ENCODE measurements at regions not wholly inside any gene's neighbourhood (a gene's known extent, or its start where the extent isn't known, plus 50 kb on each side); places are given as distances from the start of the nearest gene placed in this dataset.

DNA sequence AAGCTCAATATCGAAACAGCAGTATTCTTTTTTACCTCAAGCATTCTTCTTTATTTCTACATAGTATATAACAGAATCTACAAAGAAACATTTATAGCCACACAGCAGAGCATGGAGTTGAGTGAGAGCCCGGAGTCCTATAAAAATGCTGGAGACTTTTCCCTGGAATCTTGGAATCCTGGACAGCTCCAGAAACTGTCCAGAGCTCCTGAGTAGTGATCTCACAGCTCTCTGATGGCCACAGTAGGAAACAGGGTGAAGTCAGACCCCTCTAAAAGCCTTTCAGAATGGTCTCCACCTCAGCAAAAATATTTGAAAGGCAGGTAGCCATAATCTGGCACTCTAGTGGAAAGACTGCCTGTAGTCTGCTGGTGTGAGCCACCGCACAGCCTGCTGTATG, 149.3 kb upstream of the STXBP5 start (continued):
- TF ChIP-seq, protein P1, sequence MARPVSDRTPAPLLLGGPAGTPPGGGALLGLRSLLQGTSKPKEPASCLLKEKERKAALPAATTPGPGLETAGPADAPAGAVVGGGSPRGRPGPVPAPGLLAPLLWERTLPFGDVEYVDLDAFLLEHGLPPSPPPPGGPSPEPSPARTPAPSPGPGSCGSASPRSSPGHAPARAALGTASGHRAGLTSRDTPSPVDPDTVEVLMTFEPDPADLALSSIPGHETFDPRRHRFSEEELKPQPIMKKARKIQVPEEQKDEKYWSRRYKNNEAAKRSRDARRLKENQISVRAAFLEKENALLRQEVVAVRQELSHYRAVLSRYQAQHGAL (CRISPR knock-in tag; IDR thresholded peaks at IDR 0.05; ENCODE audit: not compliant biosample characterization), result no peak
- no peak for TF ChIP-seq ZNF30 (CRISPR knock-in tag; IDR thresholded peaks at IDR 0.05)
- no peak for TF ChIP-seq ZNF510 (CRISPR knock-in tag; IDR thresholded peaks at IDR 0.05; ENCODE audit: low read depth)
- no peak for TF ChIP-seq ZNF484 (CRISPR knock-in tag; IDR thresholded peaks at IDR 0.05; ENCODE audit: borderline replicate concordance, low read depth)
- no peak for TF ChIP-seq SNRNP70 (IDR thresholded peaks at IDR 0.05; ENCODE audit: low read depth, low read length)
- TF ChIP-seq ZNF788 (CRISPR knock-in tag; IDR thresholded peaks at IDR 0.05; ENCODE audit: borderline replicate concordance), result no peak
- TF ChIP-seq ZNF430 (CRISPR knock-in tag; IDR thresholded peaks at IDR 0.05), result no peak

DNA sequence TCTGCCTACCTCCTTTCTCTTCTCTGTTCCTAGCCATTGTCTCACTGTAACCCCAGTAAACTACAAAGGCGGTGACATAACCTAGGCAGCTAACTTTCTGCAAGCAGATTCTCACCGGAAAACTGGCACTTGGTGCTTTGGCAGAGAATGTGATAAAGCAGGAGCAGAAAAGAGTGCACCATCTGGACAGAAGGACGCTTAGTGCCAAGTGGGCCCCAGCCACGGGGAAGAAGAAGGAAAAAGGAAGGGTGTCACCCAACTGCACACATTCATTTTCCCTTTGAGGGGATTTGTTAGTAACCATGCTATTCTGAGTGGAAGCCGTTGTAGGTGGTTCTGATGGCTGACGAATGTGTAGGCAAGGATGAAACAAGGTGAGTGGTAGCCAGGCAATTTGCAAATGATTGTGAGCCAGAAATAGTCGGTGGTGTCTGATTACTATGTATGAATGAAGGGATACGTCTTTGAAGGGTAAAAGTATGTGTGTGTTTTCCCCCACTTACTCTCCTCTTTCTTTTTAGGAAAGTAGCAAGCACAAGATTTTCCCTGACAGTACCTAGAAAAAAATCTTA, 148.3 kb upstream of the STXBP5 start:
- no peak for FAIRE-seq
- H3K9ac ChIP-seq (ENCODE audit: insufficient read depth, low read depth, low read length), result no peak overlapping the region
- BruUV-seq (replicated peaks), result no TSS peak
- H3K9me3 ChIP-seq (ENCODE audit: low read length), result no peaks in the 10 kb centered on the region
- no peaks in the 10 kb centered on the region for H4K20me1 ChIP-seq (ENCODE audit: insufficient read depth, low read length)
- POLR2A ChIA-PET, result no interaction called here
- WGBS (ENCODE audit: low lambda C conversion rate), result 28% methylated on average over 8 of the region's 8 CpGs
- no peak for ATAC-seq
- DNase-seq (ENCODE audit: low spot score), result no peak
- no peak overlapping the region for H3K27ac ChIP-seq (ENCODE audit: extremely low read length, insufficient read depth, low read length)
- H2AFZ ChIP-seq (ENCODE audit: low read length), result no peak overlapping the region
- CTCF ChIA-PET (ENCODE audit: low intra/inter-chr PET ratio, low total read pairs), result no interaction called here
- H3K36me3 ChIP-seq (replicated peaks in 1 of 2; ENCODE audit: control insufficient read depth in 1 of 2, insufficient read depth in 2 of 2, low read length in 2 of 2), result no peaks in the 10 kb centered on the region
- no peaks in the 10 kb centered on the region for H3K79me2 ChIP-seq (ENCODE audit: insufficient read depth, low read length)
- no peak overlapping the region for H3K4me2 ChIP-seq (ENCODE audit: low read depth, low read length)
- H3K4me3 ChIP-seq (replicated peaks in 1 of 3; ENCODE audit: insufficient read depth in 1 of 3, low read depth in 2 of 3, low read length in 3 of 3), result no peak overlapping the region
- in situ Hi-C loops (cut with HindIII; ENCODE audit: extremely low pct_ligation_motif_present, low pct_unique_long_range_greater_than_20kb) (no loop called here), intact Hi-C loops (cut with micrococcal nuclease; ENCODE audit: unreplicated experiment) (no loop called here)
- H3K27me3 ChIP-seq (ENCODE audit: control insufficient read depth in 1 of 2, insufficient read depth in 2 of 2, low read length in 2 of 2), result no peaks in the 10 kb centered on the region
- peaks cover 35% of the 10 kb centered on the region for H3K4me1 ChIP-seq (ENCODE audit: insufficient read depth, low read length)
- TF ChIP-seq ZNF816 (CRISPR knock-in tag; IDR thresholded peaks at IDR 0.05; ENCODE audit: borderline replicate concordance) (no peak), ZNF484 (CRISPR knock-in tag; IDR thresholded peaks at IDR 0.05; ENCODE audit: borderline replicate concordance, low read depth) (no peak), ZNF232 (CRISPR knock-in tag; IDR thresholded peaks at IDR 0.05; ENCODE audit: borderline replicate concordance) (no peak), XRCC5 (optimal IDR thresholded peaks at IDR 0.05; ENCODE audit: low read length) (no peak), FLYWCH1 (CRISPR knock-in tag; IDR thresholded peaks at IDR 0.05) (no peak)
- TF ChIP-seq, protein P2, sequence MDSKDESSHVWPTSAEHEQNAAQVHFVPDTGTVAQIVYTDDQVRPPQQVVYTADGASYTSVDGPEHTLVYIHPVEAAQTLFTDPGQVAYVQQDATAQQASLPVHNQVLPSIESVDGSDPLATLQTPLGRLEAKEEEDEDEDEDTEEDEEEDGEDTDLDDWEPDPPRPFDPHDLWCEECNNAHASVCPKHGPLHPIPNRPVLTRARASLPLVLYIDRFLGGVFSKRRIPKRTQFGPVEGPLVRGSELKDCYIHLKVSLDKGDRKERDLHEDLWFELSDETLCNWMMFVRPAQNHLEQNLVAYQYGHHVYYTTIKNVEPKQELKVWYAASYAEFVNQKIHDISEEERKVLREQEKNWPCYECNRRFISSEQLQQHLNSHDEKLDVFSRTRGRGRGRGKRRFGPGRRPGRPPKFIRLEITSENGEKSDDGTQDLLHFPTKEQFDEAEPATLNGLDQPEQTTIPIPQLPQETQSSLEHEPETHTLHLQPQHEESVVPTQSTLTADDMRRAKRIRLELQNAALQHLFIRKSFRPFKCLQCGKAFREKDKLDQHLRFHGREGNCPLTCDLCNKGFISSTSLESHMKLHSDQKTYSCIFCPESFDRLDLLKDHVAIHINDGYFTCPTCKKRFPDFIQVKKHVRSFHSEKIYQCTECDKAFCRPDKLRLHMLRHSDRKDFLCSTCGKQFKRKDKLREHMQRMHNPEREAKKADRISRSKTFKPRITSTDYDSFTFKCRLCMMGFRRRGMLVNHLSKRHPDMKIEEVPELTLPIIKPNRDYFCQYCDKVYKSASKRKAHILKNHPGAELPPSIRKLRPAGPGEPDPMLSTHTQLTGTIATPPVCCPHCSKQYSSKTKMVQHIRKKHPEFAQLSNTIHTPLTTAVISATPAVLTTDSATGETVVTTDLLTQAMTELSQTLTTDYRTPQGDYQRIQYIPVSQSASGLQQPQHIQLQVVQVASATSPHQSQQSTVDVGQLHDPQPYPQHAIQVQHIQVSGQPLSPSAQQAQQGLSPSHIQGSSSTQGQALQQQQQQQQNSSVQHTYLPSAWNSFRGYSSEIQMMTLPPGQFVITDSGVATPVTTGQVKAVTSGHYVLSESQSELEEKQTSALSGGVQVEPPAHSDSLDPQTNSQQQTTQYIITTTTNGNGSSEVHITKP (CRISPR knock-in tag; IDR thresholded peaks at IDR 0.05; ENCODE audit: low read depth), result no peak
- TF ChIP-seq, protein P3, sequence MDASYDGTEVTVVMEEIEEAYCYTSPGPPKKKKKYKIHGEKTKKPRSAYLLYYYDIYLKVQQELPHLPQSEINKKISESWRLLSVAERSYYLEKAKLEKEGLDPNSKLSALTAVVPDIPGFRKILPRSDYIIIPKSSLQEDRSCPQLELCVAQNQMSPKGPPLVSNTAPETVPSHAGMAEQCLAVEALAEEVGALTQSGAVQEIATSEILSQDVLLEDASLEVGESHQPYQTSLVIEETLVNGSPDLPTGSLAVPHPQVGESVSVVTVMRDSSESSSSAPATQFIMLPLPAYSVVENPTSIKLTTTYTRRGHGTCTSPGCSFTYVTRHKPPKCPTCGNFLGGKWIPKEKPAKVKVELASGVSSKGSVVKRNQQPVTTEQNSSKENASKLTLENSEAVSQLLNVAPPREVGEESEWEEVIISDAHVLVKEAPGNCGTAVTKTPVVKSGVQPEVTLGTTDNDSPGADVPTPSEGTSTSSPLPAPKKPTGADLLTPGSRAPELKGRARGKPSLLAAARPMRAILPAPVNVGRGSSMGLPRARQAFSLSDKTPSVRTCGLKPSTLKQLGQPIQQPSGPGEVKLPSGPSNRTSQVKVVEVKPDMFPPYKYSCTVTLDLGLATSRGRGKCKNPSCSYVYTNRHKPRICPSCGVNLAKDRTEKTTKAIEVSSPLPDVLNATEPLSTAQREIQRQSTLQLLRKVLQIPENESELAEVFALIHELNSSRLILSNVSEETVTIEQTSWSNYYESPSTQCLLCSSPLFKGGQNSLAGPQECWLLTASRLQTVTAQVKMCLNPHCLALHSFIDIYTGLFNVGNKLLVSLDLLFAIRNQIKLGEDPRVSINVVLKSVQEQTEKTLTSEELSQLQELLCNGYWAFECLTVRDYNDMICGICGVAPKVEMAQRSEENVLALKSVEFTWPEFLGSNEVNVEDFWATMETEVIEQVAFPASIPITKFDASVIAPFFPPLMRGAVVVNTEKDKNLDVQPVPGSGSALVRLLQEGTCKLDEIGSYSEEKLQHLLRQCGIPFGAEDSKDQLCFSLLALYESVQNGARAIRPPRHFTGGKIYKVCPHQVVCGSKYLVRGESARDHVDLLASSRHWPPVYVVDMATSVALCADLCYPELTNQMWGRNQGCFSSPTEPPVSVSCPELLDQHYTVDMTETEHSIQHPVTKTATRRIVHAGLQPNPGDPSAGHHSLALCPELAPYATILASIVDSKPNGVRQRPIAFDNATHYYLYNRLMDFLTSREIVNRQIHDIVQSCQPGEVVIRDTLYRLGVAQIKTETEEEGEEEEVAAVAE (CRISPR knock-in tag; IDR thresholded peaks at IDR 0.05; ENCODE audit: borderline replicate concordance), result no peak
